HCT116 (cell line): ENCODE measurements at regions not wholly inside any gene's neighbourhood (a gene's known extent, or its start where the extent isn't known, plus 50 kb on each side); places are given as distances from the start of the nearest gene placed in this dataset.

Experiments used
- CEBPB ChIP-seq: IDR thresholded peaks from 2 replicates; pipeline ENCODE4 v1.6.1; 2012; ENCODE audit warnings: low read depth
- EZH2 ChIP-seq: fragments of 200-600 bp; sonication (generic); IDR thresholded peaks from 2 replicates; pipeline ENCODE4 v1.6.1; 2017; ENCODE audit warnings: antibody characterized with exemption, mixed run types
- EZH2phosphoT487 ChIP-seq: fragments of 200-600 bp; IDR thresholded peaks from 2 replicates; pipeline ENCODE4 v1.6.1; 2018; ENCODE audit warnings: antibody characterized with exemption, borderline replicate concordance
- JUND ChIP-seq: IDR thresholded peaks from 2 replicates; pipeline ENCODE4 v1.6.1; 2012
- POLR2A ChIP-seq: IDR thresholded peaks from 2 replicates; pipeline ENCODE4 v1.7.0; 2011; ENCODE audit warnings: borderline replicate concordance; ENCODE audit not compliant: insufficient read depth, insufficient read length; ENCODE audit errors: extremely low read depth
- RAD21 ChIP-seq: IDR thresholded peaks from 2 replicates; pipeline ENCODE4 v1.6.1; 2012; ENCODE audit warnings: low read depth, mild to moderate bottlenecking
- SIN3A ChIP-seq: IDR thresholded peaks from 2 replicates; pipeline ENCODE4 v1.6.1; 2012; ENCODE audit warnings: low read depth
- TF ChIP-seq, protein P1 (sequence below), 3 experiments: fragments of 200-600 bp in 1 of 3; sonication (generic) in 1 of 3; IDR thresholded peaks in 2 of 3; conservative IDR thresholded peaks in 1 of 3; 2 replicates each; pipeline ENCODE4 v1.5.1; 2012 to 2017; ENCODE audit warnings: low read depth in 2 of 3, low read length in 2 of 3, antibody characterized with exemption in 1 of 3, borderline replicate concordance in 1 of 3, control low read depth in 1 of 3, mild to moderate bottlenecking in 1 of 3, mixed read lengths in 1 of 3, mixed run types in 1 of 3, moderate library complexity in 1 of 3; ENCODE audit not compliant: insufficient read depth in 1 of 3
- TF ChIP-seq, protein P2 (sequence below): IDR thresholded peaks from 2 replicates; pipeline ENCODE4 v1.6.1; 2012
- TF ChIP-seq, protein P3 (sequence below): IDR thresholded peaks from 2 replicates; pipeline ENCODE4 v1.6.1; 2012
- TF ChIP-seq, protein P4 (sequence below): IDR thresholded peaks from 2 replicates; pipeline ENCODE4 v1.6.1; 2012; ENCODE audit warnings: low read depth
- TF ChIP-seq, protein P5 (sequence below): IDR thresholded peaks from 2 replicates; pipeline ENCODE4 v1.6.1; 2011; ENCODE audit warnings: mild to moderate bottlenecking, low read length, moderate library complexity; ENCODE audit not compliant: insufficient replicate concordance; ENCODE audit errors: extremely low read depth

DNA sequence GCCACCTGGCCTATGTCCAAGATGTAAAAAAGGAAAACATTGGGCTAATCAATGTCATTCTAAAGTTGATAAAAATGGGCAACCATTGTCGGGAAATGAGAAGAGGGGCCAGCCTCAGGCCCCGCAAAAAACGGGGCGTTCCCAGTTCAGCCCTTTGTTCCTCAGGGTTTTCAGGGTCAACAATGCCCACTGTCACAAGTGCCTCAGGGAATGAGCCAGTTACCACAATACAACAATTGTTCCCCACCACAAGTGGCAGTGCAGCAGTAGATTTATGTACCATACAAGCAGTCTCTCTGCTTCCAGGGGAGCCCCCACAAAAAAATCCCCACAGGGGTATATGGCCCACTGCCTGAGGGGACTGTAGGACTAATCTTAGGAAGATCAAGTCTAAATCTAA, 112.5 kb downstream of the ZNF486 start:
- TF ChIP-seq, protein P1, sequence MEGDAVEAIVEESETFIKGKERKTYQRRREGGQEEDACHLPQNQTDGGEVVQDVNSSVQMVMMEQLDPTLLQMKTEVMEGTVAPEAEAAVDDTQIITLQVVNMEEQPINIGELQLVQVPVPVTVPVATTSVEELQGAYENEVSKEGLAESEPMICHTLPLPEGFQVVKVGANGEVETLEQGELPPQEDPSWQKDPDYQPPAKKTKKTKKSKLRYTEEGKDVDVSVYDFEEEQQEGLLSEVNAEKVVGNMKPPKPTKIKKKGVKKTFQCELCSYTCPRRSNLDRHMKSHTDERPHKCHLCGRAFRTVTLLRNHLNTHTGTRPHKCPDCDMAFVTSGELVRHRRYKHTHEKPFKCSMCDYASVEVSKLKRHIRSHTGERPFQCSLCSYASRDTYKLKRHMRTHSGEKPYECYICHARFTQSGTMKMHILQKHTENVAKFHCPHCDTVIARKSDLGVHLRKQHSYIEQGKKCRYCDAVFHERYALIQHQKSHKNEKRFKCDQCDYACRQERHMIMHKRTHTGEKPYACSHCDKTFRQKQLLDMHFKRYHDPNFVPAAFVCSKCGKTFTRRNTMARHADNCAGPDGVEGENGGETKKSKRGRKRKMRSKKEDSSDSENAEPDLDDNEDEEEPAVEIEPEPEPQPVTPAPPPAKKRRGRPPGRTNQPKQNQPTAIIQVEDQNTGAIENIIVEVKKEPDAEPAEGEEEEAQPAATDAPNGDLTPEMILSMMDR (IDR thresholded peaks at IDR 0.05 in 2 of 3, conservative IDR thresholded peaks at IDR 0.05 in 1 of 3; ENCODE audit: borderline replicate concordance in 1 of 3, insufficient read depth in 1 of 3, low read depth in 2 of 3, low read length in 2 of 3) = no peak
- TF ChIP-seq JUND (no peak), POLR2A (no peak), CEBPB (no peak), EZH2phosphoT487 (no peak), EZH2 (no peak), RAD21 (no peak), SIN3A (no peak)
- TF ChIP-seq, protein P2, sequence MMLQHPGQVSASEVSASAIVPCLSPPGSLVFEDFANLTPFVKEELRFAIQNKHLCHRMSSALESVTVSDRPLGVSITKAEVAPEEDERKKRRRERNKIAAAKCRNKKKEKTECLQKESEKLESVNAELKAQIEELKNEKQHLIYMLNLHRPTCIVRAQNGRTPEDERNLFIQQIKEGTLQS = no peak
- TF ChIP-seq, protein P3, sequence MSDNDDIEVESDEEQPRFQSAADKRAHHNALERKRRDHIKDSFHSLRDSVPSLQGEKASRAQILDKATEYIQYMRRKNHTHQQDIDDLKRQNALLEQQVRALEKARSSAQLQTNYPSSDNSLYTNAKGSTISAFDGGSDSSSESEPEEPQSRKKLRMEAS = no peak
- TF ChIP-seq, protein P4, sequence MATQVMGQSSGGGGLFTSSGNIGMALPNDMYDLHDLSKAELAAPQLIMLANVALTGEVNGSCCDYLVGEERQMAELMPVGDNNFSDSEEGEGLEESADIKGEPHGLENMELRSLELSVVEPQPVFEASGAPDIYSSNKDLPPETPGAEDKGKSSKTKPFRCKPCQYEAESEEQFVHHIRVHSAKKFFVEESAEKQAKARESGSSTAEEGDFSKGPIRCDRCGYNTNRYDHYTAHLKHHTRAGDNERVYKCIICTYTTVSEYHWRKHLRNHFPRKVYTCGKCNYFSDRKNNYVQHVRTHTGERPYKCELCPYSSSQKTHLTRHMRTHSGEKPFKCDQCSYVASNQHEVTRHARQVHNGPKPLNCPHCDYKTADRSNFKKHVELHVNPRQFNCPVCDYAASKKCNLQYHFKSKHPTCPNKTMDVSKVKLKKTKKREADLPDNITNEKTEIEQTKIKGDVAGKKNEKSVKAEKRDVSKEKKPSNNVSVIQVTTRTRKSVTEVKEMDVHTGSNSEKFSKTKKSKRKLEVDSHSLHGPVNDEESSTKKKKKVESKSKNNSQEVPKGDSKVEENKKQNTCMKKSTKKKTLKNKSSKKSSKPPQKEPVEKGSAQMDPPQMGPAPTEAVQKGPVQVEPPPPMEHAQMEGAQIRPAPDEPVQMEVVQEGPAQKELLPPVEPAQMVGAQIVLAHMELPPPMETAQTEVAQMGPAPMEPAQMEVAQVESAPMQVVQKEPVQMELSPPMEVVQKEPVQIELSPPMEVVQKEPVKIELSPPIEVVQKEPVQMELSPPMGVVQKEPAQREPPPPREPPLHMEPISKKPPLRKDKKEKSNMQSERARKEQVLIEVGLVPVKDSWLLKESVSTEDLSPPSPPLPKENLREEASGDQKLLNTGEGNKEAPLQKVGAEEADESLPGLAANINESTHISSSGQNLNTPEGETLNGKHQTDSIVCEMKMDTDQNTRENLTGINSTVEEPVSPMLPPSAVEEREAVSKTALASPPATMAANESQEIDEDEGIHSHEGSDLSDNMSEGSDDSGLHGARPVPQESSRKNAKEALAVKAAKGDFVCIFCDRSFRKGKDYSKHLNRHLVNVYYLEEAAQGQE = no peak
- TF ChIP-seq, protein P5, sequence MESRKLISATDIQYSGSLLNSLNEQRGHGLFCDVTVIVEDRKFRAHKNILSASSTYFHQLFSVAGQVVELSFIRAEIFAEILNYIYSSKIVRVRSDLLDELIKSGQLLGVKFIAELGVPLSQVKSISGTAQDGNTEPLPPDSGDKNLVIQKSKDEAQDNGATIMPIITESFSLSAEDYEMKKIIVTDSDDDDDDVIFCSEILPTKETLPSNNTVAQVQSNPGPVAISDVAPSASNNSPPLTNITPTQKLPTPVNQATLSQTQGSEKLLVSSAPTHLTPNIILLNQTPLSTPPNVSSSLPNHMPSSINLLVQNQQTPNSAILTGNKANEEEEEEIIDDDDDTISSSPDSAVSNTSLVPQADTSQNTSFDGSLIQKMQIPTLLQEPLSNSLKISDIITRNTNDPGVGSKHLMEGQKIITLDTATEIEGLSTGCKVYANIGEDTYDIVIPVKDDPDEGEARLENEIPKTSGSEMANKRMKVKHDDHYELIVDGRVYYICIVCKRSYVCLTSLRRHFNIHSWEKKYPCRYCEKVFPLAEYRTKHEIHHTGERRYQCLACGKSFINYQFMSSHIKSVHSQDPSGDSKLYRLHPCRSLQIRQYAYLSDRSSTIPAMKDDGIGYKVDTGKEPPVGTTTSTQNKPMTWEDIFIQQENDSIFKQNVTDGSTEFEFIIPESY = no peak
